GM12891 (cell line): ENCODE measurements at regions not wholly inside any gene's neighbourhood (a gene's known extent, or its start where the extent isn't known, plus 50 kb on each side); places are given as distances from the start of the nearest gene placed in this dataset.

Source experiments
- POLR2A ChIP-seq: IDR thresholded peaks from 2 replicates; pipeline ENCODE4 v1.6.1; 2011; ENCODE audit warnings: low read depth, low read length, control low read depth
- POLR2AphosphoS5 ChIP-seq: IDR thresholded peaks from 2 replicates; pipeline ENCODE4 v1.6.1; 2011; ENCODE audit warnings: low read depth, low read length, control low read depth
- TAF1 ChIP-seq: IDR thresholded peaks from 2 replicates; pipeline ENCODE4 v1.6.1; 2011; ENCODE audit warnings: low read depth, low read length, control low read depth

DNA sequence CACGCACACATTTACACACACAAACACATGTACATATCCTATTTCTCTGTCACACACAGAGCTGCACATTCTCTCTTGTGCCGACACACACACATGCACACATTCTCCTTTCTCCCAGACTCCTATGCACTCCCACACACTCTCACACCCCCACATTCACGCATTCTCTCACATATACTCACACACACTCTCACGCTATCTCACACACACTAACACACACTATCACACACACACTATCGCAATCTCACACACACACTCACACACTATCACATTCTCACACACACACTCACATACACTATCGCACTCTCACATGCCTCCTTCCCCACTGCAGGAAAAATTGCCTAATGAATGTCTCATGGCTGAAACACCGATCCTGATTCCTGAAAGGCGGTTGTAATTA lies 450.7 kb downstream of the AACS start:
- TF ChIP-seq POLR2A (no peak), POLR2AphosphoS5 (no peak), TAF1 (no peak)
